Hematopoietic multipotent progenitor cell treated with erythropoietin and hydrocortisone succinate and interleukin-3 and kit ligand, for 4 days (in vitro differentiated cells): ENCODE measurements at regions not wholly inside any gene's neighbourhood (a gene's known extent, or its start where the extent isn't known, plus 50 kb on each side); places are given as distances from the start of the nearest gene placed in this dataset.
A peak's percentile ranks its signal among the peaks of the same experiment; 100 is the strongest.

Experiments used
- DNase-seq: peaks from one replicate; pipeline ENCODE4 v3.0.0-alpha.2; 2015

DNA sequence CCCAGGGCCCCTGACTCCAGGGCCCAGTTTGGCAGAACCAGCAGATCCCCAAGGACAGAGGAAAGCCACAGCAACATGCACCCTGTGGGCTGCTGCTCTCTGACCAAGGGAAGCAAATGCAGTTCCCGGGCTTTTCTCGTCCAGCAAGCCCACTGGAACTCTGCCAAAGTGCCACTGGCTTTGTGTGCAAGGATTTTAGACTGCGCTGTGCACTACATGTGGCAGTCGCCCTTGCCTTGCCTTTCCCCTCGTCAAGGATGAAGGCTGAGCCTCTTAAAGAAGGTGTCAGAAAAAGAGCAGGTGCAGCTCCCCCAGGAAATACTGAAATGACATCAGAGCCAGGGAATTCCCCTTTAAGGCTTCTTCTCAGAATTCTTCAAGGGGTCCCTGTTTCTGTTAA is 199.2 kb downstream of the TFCP2L1 start:
- no peak for DNase-seq

DNA sequence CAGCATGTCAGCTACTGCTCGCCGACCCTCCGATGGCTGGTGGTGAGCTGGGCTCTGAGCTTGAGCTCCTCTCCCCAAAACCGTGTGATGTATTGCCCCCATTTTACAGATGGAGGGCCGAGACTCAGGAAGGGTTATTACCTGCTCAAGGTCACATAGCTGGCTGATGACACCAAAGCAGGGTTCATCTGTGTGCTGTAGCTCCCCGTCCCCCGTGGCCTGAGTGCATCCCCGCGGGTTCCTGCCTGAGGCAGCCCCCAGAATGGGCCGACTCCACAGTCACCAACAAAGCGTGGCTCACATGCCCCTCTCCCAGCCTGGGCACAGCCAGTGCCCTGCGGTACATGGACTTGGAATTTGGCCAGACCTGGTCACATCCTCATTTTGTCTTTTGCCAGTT is 198.6 kb downstream of the TFCP2L1 start:
- peak; percentile 28 for DNase-seq

DNA sequence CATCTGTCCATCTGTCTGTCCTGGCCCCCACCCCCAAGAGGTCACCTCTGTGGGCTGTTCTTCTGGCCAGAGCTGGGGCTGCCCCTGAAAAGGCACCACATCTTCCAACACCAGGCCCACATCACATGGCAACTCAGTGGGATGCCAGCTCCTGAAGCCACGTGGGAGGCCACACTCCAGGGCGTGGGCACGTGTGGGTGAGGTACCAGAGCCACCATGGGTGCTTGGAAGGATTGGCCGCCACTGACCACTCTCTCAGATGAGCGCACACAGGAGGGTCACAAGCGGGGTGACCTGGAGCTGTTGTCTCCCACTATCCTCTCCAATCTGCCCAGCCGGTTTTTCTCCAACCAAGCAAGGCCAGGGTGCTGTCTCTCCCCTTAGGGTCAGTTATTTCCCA is 197.9 kb downstream of the TFCP2L1 start:
- no peak for DNase-seq

DNA sequence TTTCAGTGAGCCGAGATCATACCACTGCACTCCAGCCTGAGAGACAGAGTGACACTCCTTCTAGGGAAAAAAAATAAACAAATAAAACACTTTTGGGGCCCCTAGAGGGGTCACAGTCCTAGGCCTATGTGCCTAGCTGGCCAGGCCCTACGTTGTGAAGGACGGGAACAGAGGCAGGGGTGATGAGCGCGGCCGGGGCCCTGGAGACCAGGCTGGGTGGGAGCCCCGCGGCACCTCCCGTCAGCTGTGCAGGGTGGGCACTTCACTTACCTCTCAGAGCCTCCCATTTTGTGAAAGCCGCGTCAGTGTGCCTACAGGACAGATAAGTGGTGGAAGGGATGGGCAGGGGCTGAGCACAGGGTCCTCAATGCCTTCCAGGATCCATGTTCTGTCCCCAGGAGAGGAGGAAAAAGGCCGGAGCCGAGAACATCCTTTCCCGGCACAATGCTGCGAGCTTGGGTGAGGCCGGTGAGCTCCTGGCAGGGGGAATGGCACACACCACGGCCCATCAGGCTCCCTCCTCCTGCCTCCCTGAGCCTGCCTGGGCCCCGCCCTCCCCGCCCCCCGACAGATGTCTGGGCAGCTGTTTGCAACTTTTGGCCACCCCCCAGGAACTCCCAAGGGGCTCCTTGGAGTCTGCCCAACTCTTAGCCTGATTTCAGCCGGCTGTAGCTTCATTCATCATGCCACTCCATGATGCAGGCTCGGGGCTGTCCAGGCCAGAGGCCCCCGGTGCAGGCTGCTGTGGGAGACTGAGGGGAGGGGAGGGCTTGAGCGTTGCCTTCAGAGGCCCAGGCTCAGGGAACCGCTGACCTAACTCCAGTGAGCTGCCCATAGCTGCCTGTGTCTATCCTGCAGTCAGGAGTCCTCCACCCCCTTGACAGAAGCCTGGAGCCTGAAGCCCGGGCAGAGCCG is 196.5 kb downstream of the TFCP2L1 start:
- DNase-seq, result no peak

DNA sequence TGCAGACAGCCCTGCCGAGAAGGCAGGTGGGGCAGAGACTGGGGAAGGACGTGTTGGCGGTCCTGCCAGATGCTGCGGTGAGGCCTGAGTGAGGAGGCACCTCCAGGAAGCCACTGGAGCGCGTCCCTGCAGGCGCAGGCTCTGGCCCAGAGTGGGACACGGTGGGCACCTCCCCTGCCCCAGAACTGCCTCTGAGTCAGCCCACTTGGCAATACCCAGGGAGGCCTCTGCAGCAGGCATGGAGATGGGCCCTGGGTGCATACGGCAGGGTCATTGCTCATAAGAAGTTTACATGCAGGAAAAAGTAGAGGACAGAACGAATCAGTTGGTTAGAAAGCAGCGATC is 195.9 kb downstream of the TFCP2L1 start:
- DNase-seq, result no peak

DNA sequence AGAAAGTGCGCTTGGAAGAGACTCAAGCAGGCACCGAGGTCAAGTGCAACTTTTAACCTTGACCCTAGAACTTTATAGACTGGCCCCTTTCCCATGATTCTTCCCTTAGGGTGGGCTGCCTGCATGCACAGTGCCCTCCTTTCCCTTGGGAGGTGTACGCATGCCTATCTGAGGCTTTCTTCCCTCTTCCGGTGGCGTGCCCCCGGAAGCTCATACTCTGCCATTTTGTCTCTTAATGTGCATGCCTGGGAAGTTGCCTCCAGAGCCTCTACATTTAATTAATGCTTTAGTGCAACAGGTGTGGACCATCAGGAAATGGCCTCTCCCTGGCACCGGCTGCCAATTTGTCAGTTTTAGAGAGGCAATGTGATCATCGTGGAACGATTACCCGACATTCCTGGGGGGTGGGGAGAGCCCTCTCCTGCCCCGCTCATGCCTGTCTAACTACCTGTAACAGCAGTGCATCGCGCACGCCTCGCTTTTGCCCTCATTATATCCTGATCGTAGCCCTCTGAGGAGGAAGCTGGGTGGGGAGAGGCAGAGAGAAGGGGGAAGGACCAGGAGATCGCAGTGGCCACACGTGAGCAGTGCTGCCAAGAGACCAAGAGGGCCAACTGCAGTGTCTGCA is 194.8 kb downstream of the TFCP2L1 start:
- no peak for DNase-seq

DNA sequence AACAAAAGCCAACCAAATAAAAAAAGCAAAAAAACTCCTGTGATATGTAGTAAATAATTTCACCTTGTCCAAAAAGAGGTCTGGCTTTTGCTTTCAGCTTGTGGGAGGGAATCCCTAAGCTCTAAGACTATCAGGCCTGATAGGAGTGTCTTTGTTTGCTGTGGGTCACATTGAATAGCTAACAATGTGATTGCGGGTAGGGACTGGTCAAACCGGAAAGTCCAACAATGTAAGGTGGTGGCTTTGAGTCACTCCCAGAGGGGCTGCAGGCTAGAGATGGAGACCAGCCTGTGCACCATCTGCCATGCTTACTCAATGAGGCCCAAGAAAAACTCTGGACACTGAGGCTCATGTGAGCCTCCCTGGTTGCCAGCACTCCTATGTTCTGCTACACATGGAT is 192.9 kb downstream of the TFCP2L1 start:
- no peak for DNase-seq

DNA sequence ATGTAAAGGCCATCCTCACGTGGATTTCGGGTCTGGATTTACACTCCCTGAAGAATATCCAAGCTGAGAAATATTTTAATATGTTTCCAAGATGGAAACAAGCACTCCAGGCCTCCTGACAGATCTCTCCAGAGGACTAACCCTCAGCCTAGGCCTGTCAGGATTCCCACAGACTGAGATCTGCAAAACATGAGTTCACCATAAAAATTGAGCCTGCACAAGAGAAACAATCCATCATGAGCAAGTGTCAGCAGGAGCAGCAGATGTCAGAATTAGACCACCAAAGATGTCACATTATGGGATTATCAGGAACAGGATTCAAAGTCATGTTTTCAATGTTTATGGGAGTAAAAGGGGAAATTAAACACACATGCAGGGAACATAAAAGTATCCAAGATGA is 191.3 kb downstream of the TFCP2L1 start:
- DNase-seq, result no peak

DNA sequence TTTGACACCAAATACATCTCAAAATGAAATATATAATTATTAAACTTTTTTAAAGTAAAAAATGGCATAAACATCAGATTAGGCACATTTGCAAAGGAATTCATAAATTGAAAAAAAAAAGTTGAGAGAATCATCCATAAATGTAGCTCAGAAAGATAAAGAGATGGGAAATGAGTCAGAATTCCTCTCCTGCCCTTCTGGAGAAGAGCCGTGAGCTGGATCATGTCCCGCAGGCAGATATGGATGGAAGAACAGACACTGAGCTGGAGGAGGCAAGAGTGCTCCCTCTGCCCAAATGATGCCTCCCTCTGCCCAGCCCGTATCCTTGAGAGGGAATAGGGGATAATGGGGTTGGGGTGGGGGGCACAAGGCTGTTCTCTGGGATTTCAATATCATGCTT is 190.9 kb downstream of the TFCP2L1 start:
- DNase-seq, result no peak

DNA sequence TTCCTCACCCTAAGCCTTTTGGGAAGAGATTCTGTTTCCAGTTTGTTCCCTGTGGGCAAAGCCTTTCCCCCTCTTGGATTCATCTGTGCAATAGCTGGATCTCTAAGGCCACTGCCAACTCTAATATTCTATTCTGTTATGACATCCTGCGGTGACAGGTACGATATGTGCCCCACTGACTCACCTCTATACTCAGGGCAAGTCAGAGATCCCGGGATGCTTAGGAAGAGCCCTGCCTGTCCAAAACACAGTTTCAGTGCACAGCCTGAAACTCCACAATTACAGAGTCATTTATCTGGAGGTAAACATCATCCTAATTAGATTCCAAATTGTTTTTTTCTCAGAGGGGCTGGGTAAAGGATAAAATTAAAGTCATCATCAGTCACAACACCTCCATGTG is 190.2 kb downstream of the TFCP2L1 start:
- DNase-seq, result no peak

DNA sequence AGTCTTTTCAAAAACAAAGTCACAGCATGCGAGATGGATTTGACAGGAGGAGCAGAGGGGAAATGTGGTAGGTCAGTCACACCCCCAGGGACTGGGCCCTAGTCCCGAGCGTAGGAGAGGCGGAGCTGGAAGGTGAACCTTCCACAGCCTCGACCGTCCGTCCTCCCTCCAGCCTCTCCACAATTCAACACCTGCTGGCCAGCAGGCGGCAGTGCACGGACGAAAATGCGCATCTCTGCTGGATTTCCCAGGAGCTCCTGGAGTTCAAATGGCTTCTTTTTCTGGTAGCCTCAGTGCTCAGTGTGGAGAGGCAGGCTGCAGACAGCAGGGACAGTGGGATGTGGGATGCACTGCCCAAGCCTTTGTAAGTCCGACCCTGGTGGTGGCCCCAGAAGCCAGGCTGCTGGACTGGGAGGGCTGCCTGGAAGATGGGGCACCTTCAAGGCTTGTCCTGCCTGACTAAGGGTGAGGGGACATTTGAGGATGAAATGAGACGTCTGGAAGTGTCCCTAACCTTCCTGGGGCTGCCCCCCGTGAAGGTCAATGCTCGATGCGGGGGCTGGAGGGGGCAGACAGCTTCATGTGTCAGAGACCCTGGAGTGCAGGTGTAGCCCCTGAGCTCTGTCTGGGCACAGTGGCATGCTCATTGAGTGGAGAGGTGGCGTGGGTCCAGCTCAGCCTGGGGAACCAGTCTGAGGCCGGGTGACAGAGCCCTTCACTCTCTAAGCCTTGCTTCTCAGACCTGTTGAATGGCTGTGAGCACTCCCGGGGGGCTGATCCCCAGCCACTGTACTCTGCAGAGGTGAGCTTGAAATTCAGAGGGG is 189.5 kb downstream of the TFCP2L1 start:
- peak; percentile 74 for DNase-seq

DNA sequence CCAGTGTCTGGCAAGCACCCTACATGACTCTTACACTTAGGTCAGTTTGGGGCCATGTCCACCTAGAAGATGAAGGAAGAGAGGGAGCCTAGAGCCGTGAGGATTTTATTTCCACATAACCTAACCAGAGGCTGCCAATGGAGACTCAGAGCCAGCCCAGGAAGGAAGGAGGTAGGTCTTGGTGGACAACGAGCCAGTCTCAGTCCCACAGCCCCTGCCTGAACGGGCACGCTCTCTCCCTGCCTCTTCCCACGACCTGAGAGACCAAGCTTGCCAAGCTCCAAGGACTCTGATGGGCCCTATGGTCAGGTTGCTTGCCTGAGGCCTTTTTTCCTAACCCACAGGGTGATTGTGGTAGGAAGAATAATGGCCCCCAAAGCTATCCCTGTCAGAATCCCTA is 188.4 kb downstream of the TFCP2L1 start:
- DNase-seq, result no peak

DNA sequence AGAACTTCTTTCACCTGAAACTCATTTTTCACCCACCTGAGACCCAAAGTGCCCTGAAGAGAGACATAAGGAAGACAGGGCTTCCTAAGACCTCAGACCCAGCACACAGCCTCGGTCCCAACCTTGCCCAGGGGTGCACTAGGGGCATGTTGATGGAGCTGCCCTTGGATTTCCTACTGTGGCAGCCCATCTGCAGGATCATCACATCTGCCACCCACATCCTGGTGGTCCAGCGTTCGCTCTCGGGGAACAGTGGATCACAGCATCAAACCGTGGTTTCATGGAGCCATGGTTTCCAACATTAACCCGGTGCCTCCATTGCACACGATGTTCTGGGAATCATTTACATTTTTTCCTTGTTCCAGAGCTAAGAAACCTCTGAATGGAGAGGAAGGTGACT is 186.4 kb downstream of the TFCP2L1 start:
- no peak for DNase-seq

DNA sequence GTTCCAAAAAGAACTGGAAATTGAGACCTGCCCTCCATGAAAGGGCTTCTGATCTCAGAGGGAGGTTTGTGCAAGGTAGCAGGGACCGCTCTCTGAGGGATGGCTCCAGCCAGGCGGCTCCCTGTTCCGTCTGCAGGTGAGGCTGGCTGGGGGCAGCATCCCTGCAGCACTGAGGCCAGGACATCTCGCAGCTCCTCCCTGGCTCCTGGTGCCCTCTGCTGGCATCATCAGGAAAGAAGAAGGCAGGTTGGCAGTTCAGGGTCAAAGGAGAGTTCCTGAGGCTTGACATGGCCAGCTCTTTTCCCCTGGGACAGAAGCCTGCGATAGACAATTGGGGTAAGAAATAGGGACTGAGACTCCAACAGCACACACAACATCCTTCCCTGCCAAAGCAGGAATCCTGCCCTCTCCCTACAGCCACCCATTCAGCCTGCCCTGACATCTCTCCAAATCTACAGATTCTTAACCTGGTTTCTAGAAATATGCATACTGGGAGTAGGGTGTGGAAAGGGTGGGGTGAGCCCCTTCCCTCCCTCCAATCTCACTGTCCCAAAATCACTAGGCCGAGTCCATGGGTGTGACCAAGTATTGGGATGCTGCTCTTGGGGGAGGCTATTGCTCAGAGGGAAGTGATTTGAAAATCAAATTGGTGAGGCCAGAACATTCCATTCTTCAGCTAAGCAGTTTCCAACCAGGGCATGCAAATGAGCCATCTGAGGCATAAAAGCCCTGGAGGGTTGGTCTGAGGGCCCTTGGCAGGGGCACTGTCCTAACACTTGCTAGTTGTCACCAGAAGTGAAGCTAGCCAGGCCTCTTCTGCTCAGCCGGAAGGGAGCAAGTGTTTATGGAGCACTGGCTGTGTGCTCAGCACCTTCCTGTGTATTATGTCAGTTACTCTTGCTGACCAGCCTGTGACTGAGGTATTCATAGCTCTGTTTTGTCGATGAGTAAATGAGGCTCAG is 185.4 kb downstream of the TFCP2L1 start:
- peak; percentile 33 for DNase-seq

DNA sequence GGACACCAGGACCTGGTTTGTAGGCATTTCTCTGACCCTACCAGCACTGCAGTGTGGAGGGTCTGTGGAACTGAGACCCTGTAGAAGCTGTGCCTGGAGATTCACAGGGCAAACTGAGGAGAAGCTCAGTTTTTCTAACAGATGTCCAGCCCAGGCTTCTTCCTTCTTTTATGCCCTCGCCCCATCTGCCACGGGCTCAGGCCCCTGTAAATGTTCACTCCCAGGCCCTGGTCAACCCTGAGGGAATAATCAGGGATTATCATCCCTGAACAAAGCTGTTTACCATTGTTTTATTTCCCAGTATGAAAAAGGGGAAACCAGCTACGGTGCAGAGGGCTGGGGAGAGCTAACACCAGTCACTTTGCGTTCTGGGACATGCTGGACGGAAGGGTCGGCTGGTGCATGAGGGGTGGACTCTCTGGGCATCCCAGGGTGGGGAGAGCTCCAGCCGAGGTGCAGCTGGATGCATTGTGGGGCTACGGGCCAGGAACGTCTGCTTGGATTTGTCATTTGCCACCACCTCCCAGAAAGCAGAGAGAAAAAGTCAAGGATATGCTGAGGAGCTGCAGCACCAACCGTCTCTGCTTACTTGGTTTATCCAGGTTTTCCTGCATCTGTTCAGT is 183.8 kb downstream of the TFCP2L1 start:
- DNase-seq, result no peak

DNA sequence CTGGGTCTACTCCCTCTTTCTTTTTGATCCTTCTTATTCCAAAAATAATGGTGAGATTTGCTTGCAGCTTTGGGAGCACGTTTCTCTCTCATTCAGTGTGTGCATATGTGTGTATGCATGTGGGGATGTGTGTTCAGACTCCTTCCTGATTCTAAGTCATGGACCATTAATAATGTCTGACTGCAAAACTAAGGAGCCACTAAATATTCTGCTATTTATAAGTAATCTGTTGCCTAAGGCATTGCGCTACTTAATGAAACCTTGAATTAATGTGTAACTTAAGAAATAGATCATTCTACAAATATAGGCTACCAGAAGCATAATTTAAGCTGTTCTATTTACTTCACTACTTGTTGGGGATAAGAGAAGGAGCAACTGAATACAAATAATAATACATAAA is 182.1 kb downstream of the TFCP2L1 start:
- DNase-seq, result no peak

DNA sequence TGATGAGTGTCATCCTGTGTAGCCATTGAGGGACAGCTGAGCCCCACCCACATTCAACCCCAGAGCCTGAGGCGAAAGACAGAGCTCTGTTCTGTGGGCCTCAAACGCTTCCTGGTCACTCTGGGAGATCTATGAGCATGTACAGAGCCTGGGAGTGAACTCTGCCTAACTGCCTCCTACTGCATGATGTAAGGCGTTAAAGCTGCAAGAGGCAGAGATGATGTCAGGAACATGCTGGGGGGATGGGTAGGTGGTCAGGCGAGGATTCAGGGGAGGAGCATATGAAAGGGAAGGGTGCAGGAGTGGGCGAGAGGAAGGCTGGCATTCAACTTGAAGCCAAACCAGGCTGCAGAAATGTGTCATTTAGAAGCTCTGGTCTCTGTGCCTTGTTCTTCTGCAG is 181.0 kb downstream of the TFCP2L1 start:
- DNase-seq, result no peak

DNA sequence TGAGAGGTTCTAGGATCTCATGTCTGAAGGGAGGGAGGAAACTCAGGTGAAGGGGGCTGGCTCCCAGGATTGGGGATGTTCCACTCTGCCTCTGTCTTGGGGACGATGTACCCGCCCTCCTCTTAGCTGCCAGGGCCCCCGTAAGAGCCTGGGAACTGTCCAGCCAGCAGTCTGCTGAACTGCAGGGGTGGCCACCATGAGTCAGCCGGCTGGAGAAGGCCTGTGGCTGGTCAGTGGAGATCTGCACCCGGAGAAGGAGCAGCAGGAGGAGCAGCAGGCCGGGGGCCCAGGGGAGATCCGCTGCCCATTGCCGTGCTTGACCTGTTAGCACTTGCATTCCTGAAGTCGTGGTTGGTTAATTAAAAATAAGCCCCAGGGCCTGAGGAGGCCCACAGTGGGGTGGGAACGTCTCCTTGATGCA is 180.3 kb downstream of the TFCP2L1 start:
- DNase-seq, result no peak

DNA sequence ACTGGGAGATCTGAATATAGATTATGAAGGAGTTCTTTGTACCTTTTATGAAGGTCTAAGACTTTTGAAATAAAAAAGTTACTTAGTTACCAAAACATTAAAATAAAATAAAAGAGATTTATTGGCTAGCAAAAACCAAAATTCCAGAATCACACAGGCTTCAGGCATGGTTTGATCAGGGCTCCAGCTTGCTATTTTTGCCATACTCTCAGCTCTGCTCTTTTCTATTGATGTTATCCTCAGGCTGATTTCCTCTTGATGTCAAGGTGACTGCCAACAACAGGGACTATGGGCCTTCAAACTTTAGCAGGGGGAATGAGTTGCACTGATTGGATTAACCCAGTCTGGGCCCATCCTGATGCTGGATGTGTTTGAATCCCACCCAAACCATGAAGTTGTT is 174.1 kb downstream of the TFCP2L1 start:
- DNase-seq, result no peak

DNA sequence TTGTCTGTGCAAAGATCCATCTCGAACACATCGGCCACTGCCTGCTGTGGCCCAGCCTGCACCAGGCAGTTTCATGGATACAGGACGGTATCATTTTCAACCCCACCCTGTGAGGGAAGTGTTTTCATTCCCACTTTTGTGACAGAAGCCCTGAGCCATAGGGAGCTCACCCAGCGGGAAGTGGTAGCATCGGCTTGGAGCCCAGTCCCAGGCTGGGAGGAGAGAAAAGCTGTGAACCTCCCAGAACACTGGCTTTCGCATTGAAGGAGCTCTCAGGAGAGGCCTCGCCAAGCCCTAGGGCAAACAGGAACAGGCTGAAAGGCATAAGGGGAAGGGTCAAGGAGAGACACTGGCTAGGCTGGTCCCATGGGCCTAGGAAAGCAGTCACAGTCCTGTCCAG is 166.1 kb downstream of the TFCP2L1 start:
- DNase-seq, result no peak

DNA sequence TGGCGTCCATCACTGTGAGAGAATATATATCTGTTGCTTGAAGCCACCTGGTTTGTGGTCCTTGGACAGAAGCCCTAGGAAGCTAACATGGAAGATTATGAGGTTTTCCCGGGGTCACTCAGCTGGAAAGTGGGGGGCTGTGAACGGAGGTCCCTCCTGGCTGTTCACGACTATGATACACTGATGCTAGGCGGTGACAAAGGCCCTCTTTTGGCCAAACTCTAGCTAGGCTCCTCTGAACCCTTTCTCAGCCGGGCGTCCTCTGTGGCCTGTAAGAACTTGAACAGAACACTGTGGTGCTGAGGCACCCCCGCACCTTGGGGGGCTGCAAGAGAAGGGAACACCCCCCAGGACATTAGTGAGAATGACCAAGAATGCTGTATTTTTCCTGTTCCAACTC is 164.6 kb downstream of the TFCP2L1 start:
- no peak for DNase-seq

DNA sequence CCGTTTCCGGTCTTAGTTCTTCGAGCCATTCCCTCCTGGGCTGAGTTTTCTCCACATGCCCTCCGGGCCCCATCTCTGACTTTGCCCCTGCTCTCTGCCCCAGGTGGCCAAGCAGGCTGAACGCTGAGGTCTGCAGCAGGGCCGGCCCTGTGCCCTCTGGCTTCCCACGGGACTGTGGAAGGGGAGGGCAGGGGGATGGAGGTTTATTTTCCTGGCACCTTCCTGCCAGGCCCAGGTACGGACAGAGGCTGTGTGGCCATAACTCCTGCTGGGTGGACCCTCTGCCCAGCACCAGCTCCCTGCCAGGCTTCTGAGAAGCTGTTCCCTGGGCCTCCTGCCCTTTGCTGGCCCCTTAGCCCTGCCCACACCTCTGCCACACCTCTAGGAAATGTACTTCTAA is 164.0 kb downstream of the TFCP2L1 start:
- no peak for DNase-seq
